ENCODE measurements at regions not wholly inside any gene's neighbourhood (a gene's known extent, or its start where the extent isn't known, plus 50 kb on each side); places are given as distances from the start of the nearest gene placed in this dataset.

DNA sequence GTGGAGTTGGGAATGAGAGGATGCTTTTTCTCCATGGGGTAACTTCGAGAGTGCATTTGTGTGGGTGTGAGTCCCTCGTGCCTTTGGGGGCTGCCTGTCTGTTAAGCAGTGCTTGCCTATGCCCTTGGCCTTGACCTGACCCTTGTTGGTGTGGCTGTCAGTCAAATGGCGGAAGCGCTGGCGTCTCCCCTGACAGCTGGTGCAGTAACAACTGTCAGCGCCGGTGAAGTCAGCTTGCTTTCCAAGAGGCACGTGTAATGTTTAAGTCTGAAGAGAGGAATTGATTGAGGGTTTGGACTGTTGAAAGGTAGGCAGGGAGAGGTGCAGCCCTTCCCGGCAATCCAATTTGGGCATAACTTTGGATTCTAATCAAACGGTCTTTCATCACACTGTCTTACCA is 211.3 kb downstream of the AACS start:
- TF ChIP-seq POLR2A (IDR thresholded peaks at IDR 0.05; ENCODE audit: control extremely low read depth in 1 of 2, low read depth in 2 of 2, low read length in 2 of 2), result no peak
- TF ChIP-seq EZH2 (IDR thresholded peaks at IDR 0.05; ENCODE audit: low read depth, low read length, severe bottlenecking), result no peak
- TF ChIP-seq, protein P1, sequence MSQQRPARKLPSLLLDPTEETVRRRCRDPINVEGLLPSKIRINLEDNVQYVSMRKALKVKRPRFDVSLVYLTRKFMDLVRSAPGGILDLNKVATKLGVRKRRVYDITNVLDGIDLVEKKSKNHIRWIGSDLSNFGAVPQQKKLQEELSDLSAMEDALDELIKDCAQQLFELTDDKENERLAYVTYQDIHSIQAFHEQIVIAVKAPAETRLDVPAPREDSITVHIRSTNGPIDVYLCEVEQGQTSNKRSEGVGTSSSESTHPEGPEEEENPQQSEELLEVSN (IDR thresholded peaks at IDR 0.05), result no peak
- TF ChIP-seq SAP30 (IDR thresholded peaks at IDR 0.05; ENCODE audit: insufficient read depth, insufficient replicate concordance, low read length), result no peak
- no peak for TF ChIP-seq CREB1 (IDR thresholded peaks at IDR 0.05)
- TF ChIP-seq CHD2 (IDR thresholded peaks at IDR 0.05; ENCODE audit: low read length), result no peak
- no peak for TF ChIP-seq POLR2AphosphoS5 (IDR thresholded peaks at IDR 0.05; ENCODE audit: low read depth, low read length)
- TF ChIP-seq, protein P2, sequence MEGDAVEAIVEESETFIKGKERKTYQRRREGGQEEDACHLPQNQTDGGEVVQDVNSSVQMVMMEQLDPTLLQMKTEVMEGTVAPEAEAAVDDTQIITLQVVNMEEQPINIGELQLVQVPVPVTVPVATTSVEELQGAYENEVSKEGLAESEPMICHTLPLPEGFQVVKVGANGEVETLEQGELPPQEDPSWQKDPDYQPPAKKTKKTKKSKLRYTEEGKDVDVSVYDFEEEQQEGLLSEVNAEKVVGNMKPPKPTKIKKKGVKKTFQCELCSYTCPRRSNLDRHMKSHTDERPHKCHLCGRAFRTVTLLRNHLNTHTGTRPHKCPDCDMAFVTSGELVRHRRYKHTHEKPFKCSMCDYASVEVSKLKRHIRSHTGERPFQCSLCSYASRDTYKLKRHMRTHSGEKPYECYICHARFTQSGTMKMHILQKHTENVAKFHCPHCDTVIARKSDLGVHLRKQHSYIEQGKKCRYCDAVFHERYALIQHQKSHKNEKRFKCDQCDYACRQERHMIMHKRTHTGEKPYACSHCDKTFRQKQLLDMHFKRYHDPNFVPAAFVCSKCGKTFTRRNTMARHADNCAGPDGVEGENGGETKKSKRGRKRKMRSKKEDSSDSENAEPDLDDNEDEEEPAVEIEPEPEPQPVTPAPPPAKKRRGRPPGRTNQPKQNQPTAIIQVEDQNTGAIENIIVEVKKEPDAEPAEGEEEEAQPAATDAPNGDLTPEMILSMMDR (IDR thresholded peaks at IDR 0.05; ENCODE audit: control extremely low read depth in 1 of 3, insufficient read depth in 1 of 3, low read depth in 1 of 3, low read length in 3 of 3), result no peak
- TF ChIP-seq EP300 (IDR thresholded peaks at IDR 0.05; ENCODE audit: borderline replicate concordance in 1 of 2, low read depth in 2 of 2, low read length in 2 of 2), result no peak
- TF ChIP-seq SP2 (IDR thresholded peaks at IDR 0.05; ENCODE audit: low read length), result no peak
- no peak for TF ChIP-seq USF2 (IDR thresholded peaks at IDR 0.05; ENCODE audit: low read length)
- TF ChIP-seq RFX5 (IDR thresholded peaks at IDR 0.05; ENCODE audit: borderline replicate concordance, low read depth, low read length), result no peak
- no peak for TF ChIP-seq SP1 (IDR thresholded peaks at IDR 0.05; ENCODE audit: low read depth, low read length)
- TF ChIP-seq PHF8 (conservative IDR thresholded peaks at IDR 0.05; ENCODE audit: low read depth, low read length), result no peak
